Pancreas (tissue), 10 donors: ENCODE measurements at regions not wholly inside any gene's neighbourhood (a gene's known extent, or its start where the extent isn't known, plus 50 kb on each side); places are given as distances from the start of the nearest gene placed in this dataset.

Source experiments
- ATAC-seq, 4 donors: fragments of 200-7000 bp; cut with Tn5 transposase; one replicate each; pipeline versions ENCODE4 v1.8.0 to v1.9.1; 2020; ENCODE audit warnings: mild to moderate bottlenecking in 4 of 4, moderate library complexity in 4 of 4
- DNase-seq, 6 donors: peaks; one replicate each; pipeline ENCODE4 v3.0.0-alpha.2; 2020
- FAIRE-seq: peaks from 2 replicates; lab custom pipeline; 2012; peaks lifted over from hg19 to GRCh38; lab: Jason Lieb, UNC
- H3K27ac ChIP-seq, 4 donors: fragments of 200-600 bp; sonication (generic); 1 replicate in 3 of 4; 2 replicates in 1 of 4; pipeline versions ENCODE4 v1.5.0 to v1.8.0; 2020
- H3K27me3 ChIP-seq, 4 donors: fragments of 200-600 bp; one replicate each; pipeline ENCODE4 v1.8.0; 2021
- H3K36me3 ChIP-seq, 3 donors: fragments of 200-600 bp; sonication (generic) in 1 of 3; one replicate each; pipeline versions ENCODE4 v1.5.0 to v1.8.0; 2020 to 2021
- H3K4me1 ChIP-seq, 3 donors: fragments of 200-600 bp; one replicate each; pipeline ENCODE4 v1.8.0; 2021
- H3K4me3 ChIP-seq, 4 donors: fragments of 200-600 bp; sonication (generic) in 2 of 4; one replicate each; pipeline versions ENCODE4 v1.5.0 to v1.8.0; 2020 to 2021
- H3K9me3 ChIP-seq, 4 donors: fragments of 200-600 bp; one replicate each; pipeline ENCODE4 v1.8.0; 2021
- WGBS, 2 donors: extraction: QIAGEN DNeasy Blood & Tissue Kit; methylation state at CpG; one replicate each; pipeline ENCODE4 v1.1.7; 2013; 5-methylcytosine and 5-hydroxymethylcytosine counted together
- intact Hi-C, 3 donors: fragments of 100-400 bp; cut with DNase I; formaldehyde crosslinking; loops; one replicate each; pipeline versions ENCODE4 v1.11.1 to v1.14.2; 2022
- TF ChIP-seq, protein P1 (sequence below), 4 donors: fragments of 200-600 bp; sonication (generic) in 3 of 4; IDR thresholded peaks; one replicate each; pipeline versions ENCODE4 v1.5.0 to v1.8.0; 2021; ENCODE audit warnings: antibody characterized with exemption in 4 of 4
- donor health status: healthy with polysubstance abuse.
- donor health status: DM: no; HTN: no; CAD: no; lungs with moderate emphysema.
- donor health status: DM: no; HTN: no; CAD: no.
- donor health status: control.
- donor health status: control.
- donor health status: Bipolar disorder and iron deficiency.
- donor health status: DM: yes; HTN: yes; CAD: no.
- donor health status: DM: no; HTN: no; CAD: no.
- donor health status: DM: no; HTN: no; CAD: no.
- donor health status: DM: yes; HTN: yes; CAD: no.

DNA sequence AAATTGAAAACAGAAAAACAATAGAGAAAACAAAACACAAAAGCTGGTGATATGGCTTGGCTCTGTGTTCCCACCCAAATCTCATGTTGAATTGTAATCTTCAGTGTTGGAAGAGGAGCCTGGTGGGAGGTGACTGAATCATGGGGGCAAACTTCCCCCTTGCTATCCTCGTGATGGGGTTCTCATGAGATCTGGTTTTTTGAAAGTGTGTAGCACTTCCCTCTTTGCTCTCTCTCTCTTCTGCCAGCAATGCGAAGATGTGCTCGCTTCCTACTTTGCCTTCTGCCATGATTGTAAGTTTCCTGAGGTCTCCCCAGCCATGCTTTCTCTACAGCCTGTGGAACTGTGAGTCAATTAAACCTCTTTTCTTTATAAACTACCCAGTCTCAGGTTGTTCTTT, 112.3 kb upstream of the UXS1 start:
- DNase-seq = no peak
- no peak for FAIRE-seq
- Histone ChIP-seq H3K9me3 (no peaks in the 10 kb centered on the region), H3K27ac (no peak overlapping the region), H3K4me1 (no peaks in the 10 kb centered on the region), H3K27me3 (no peaks in the 10 kb centered on the region), H3K36me3 (no peaks in the 10 kb centered on the region), H3K4me3 (no peak overlapping the region)
- WGBS, 2 donors = 78 to 86% methylated on average over 3 of the region's 3 CpGs
- ATAC-seq = no peak
- TF ChIP-seq, protein P1, sequence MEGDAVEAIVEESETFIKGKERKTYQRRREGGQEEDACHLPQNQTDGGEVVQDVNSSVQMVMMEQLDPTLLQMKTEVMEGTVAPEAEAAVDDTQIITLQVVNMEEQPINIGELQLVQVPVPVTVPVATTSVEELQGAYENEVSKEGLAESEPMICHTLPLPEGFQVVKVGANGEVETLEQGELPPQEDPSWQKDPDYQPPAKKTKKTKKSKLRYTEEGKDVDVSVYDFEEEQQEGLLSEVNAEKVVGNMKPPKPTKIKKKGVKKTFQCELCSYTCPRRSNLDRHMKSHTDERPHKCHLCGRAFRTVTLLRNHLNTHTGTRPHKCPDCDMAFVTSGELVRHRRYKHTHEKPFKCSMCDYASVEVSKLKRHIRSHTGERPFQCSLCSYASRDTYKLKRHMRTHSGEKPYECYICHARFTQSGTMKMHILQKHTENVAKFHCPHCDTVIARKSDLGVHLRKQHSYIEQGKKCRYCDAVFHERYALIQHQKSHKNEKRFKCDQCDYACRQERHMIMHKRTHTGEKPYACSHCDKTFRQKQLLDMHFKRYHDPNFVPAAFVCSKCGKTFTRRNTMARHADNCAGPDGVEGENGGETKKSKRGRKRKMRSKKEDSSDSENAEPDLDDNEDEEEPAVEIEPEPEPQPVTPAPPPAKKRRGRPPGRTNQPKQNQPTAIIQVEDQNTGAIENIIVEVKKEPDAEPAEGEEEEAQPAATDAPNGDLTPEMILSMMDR (IDR thresholded peaks at IDR 0.05) = no peak
- intact Hi-C loops = no loop called here

DNA sequence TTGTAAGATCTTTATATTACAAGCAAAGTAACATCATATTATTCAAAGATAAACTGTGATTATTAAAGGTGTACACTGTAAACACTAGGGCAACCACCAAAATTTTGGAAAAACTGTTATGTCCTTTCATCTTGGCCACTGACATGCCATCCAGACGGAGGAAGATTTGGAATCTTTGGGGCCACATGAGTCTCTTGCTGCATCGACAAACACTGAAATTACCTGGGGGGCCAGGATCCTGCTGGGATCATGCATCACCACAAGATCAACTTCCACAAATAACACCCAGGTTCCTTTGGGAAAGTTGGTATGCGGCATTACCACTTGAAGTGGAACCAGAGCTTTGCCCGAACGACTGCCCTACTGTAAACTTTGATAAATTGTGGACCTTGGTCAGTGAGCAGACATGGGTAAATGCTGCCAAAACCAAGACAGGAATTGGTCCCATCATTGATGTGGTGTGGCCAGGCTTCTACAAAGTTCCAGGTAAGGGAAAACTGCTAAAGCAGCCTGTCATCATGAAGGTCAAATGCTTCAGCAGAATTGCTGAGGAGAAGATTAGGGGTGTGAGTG, 110.6 kb upstream of the UXS1 start:
- Histone ChIP-seq H3K27ac (no peak overlapping the region), H3K4me3 (no peak overlapping the region), H3K27me3 (no peaks in the 10 kb centered on the region), H3K9me3 (no peaks in the 10 kb centered on the region), H3K4me1 (no peaks in the 10 kb centered on the region), H3K36me3 (no peaks in the 10 kb centered on the region)
- ATAC-seq (peak in 1 of 4 donors; percentile 67), FAIRE-seq (no peak), DNase-seq (no peak)
- WGBS, 2 donors = 54 to 57% methylated on average over 5 of the region's 5 CpGs
- TF ChIP-seq, protein P1 (IDR thresholded peaks at IDR 0.05) = no peak
- intact Hi-C loops = no loop called here

DNA sequence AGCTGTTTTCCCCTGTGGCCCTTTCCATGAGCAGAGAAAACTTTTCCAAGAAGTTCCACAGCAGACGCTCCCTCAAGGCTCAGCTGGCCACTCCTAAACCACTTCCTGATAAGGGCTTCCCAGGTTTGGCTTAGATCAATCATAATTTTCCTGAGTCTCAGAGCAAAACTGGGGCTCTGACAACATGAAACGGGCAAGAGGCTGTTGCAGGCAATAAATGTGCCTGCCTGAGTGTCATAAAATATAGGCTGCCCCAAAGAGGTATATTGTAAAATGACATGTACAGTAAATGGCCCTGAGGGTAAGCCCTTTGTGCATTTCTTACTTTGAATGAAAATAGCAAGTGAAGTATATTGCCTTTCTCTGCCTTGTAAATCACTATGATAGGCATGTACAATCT, 105.6 kb upstream of the UXS1 start:
- DNase-seq (no peak), ATAC-seq (no peak), FAIRE-seq (no peak)
- Histone ChIP-seq H3K36me3 (no peaks in the 10 kb centered on the region), H3K4me1 (no peaks in the 10 kb centered on the region), H3K27ac (no peak overlapping the region), H3K27me3 (no peaks in the 10 kb centered on the region), H3K4me3 (no peak overlapping the region), H3K9me3 (no peaks in the 10 kb centered on the region)
- WGBS, 2 donors = 37 to 54% methylated on average over 2 of the region's 2 CpGs
- intact Hi-C loops = no loop called here
- TF ChIP-seq, protein P1 (IDR thresholded peaks at IDR 0.05) = no peak

DNA sequence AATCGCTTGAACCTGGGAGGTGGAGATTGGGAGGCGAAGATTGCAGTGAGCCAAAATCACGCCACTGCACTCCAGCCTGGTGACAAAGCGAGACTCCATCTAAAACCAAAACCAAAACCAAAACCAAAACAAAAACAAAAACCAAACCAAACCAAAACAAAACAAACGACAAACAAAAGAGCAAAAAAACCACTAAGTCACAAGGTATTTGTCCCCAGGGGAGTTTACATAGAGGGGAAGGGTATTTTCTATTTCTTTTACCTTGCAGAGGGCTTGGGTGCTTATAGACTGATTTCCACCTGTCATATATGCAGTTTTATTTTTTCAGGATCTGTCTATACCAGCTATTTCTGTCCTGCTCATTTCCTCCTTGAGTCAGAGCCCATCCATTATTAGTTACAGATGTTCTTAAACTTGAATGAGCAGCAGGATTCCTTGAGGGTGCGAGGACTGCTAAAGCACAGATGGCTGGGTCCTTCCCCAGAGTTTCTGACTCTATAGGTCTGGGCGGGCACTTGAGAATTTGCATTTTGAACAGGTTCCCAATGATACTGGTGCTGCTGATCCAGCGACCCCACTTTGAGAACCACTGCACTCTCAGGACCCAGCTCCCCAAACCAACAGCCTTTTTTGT, 102.2 kb upstream of the UXS1 start:
- Histone ChIP-seq H3K4me1 (no peaks in the 10 kb centered on the region), H3K36me3 (no peaks in the 10 kb centered on the region), H3K9me3 (no peaks in the 10 kb centered on the region), H3K27me3 (no peaks in the 10 kb centered on the region), H3K27ac (no peak overlapping the region), H3K4me3 (no peak overlapping the region)
- no peak for ATAC-seq
- intact Hi-C loops = no loop called here
- TF ChIP-seq, protein P1 (IDR thresholded peaks at IDR 0.05) = no peak
- no peak for DNase-seq
- FAIRE-seq = no peak
- WGBS, 2 donors = 82 to 84% methylated on average over 8 of the region's 8 CpGs

DNA sequence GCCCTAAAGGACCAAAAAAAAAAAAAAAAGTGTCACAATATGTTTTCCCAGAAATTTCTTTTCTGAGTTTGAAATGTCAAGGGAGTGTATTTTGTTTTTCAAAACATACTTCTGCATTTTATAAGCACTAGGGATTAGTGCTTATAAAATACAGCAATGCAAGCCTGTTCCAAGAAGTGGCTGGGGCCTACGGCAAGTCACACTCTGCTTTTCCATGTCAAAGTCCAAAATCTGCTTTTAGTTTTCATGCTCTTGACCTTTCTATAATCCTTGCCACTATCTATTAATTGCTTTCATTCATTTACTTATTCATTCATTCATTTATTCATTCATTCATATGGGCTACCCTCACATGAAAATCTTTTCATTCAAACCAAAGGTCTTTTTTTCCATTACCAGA, 100.1 kb upstream of the UXS1 start:
- no peak for FAIRE-seq

More for the DNA sequence above, 100.1 kb upstream of the UXS1 start:
- no peaks in the 10 kb centered on the region for H3K27me3 ChIP-seq
- 97% methylated on average over 1 of the region's 1 CpG for WGBS, 2 donors
- DNase-seq = no peak
- H3K36me3 ChIP-seq = no peaks in the 10 kb centered on the region
- no peak overlapping the region for H3K27ac ChIP-seq
- intact Hi-C loops = no loop called here
- TF ChIP-seq, protein P1 (IDR thresholded peaks at IDR 0.05) = no peak
- H3K9me3 ChIP-seq = no peaks in the 10 kb centered on the region
- no peak for ATAC-seq
- no peak overlapping the region for H3K4me3 ChIP-seq
- no peaks in the 10 kb centered on the region for H3K4me1 ChIP-seq
